Body of pancreas (tissue), 4 donors: ENCODE measurements at regions not wholly inside any gene's neighbourhood (a gene's known extent, or its start where the extent isn't known, plus 50 kb on each side); places are given as distances from the start of the nearest gene placed in this dataset.

Source experiments
- ATAC-seq: fragments of 150-250 bp; one replicate; pipeline ENCODE4 v1.9.1; 2016
- DNase-seq, 4 donors: peaks; one replicate each; pipeline ENCODE4 v3.0.0-alpha.2; 2019
- H3K27ac ChIP-seq, 4 donors: fragments of 200-600 bp; sonication (generic); 1 replicate in 3 of 4; 2 replicates in 1 of 4; pipeline versions ENCODE4 v1.5.1 to v1.6.1; 2016 to 2019; ENCODE audit warnings: mild to moderate bottlenecking in 1 of 4, mixed read lengths in 1 of 4, moderate library complexity in 1 of 4
- H3K27me3 ChIP-seq, 2 donors: fragments of 200-600 bp; sonication (generic); one replicate each; pipeline ENCODE4 v1.6.0; 2016; ENCODE audit warnings: mild to moderate bottlenecking in 1 of 2
- H3K36me3 ChIP-seq, 2 donors: fragments of 200-600 bp; sonication (generic); replicated peaks in 1 of 2; 2 replicates each; pipeline ENCODE4 v1.5.1; 2016; ENCODE audit warnings: low read depth in 2 of 2; ENCODE audit not compliant: insufficient read depth in 1 of 2
- H3K4me1 ChIP-seq: fragments of 200-600 bp; sonication (generic); one replicate; pipeline ENCODE4 v1.6.0; 2016
- H3K4me3 ChIP-seq, 2 donors: fragments of 200-600 bp; sonication (generic); 1 replicate in 1 of 2; 2 replicates in 1 of 2; pipeline ENCODE4 v1.5.1; 2016 to 2019
- H3K9me3 ChIP-seq, 3 donors: fragments of 200-600 bp; sonication (generic); 1 replicate in 2 of 3; 2 replicates in 1 of 3; pipeline ENCODE4 v1.5.1; 2016
- CTCF ChIP-seq, 7 experiments: fragments of 450-650 bp in 4 of 7; fragments of 200-600 bp in 3 of 7; sonication (generic) in 3 of 7; IDR thresholded peaks; one replicate each; pipeline ENCODE4 v1.5.1; 2016 to 2019; ENCODE audit warnings: antibody characterized with exemption in 7 of 7
- POLR2A ChIP-seq, 3 donors: fragments of 450-650 bp; IDR thresholded peaks; one replicate each; pipeline ENCODE4 v1.6.1; 2016; ENCODE audit warnings: antibody characterized with exemption in 3 of 3, mild to moderate bottlenecking in 2 of 3
- WGBS, 2 donors: methylation state at CpG; one replicate each; pipeline ENCODE4 v1.1.5; 2017; 5-methylcytosine and 5-hydroxymethylcytosine counted together
- intact Hi-C: fragments of 100-400 bp; cut with DNase I; formaldehyde crosslinking; loops from one replicate; pipeline ENCODE4 v1.15.1; 2023

GRCh38 chr10:129398711-129399141, 68.3 kb upstream of the MGMT start:
- ATAC-seq (no peak), DNase-seq (no peak)
- H3K27me3 ChIP-seq = peaks cover 0 to 6% of the 10 kb centered on the region in 2 donors
- intact Hi-C loops = no loop called here
- H3K4me3 ChIP-seq = no peak overlapping the region
- no peak for TF ChIP-seq POLR2A (IDR thresholded peaks at IDR 0.05)
- TF ChIP-seq CTCF (IDR thresholded peaks at IDR 0.05) = no peak
- H3K36me3 ChIP-seq = no peaks in the 10 kb centered on the region
- H3K9me3 ChIP-seq = no peaks in the 10 kb centered on the region
- 34 to 58% methylated on average over 2 of the region's 2 CpGs for WGBS, 2 donors
- no peaks in the 10 kb centered on the region for H3K4me1 ChIP-seq
- H3K27ac ChIP-seq = no peak overlapping the region

GRCh38 chr10:129400426-129400825, 66.6 kb upstream of the MGMT start:
- Histone ChIP-seq H3K27me3 (no peaks in the 10 kb centered on the region), H3K4me3 (no peak overlapping the region), H3K4me1 (no peaks in the 10 kb centered on the region), H3K9me3 (no peaks in the 10 kb centered on the region), H3K36me3 (no peaks in the 10 kb centered on the region), H3K27ac (no peak overlapping the region)
- 34 to 46% methylated on average over 5 of the region's 5 CpGs for WGBS, 2 donors
- ATAC-seq (no peak), DNase-seq (no peak)
- intact Hi-C loops = no loop called here
- no peak for TF ChIP-seq CTCF (IDR thresholded peaks at IDR 0.05)
- TF ChIP-seq POLR2A (IDR thresholded peaks at IDR 0.05) = no peak

DNA sequence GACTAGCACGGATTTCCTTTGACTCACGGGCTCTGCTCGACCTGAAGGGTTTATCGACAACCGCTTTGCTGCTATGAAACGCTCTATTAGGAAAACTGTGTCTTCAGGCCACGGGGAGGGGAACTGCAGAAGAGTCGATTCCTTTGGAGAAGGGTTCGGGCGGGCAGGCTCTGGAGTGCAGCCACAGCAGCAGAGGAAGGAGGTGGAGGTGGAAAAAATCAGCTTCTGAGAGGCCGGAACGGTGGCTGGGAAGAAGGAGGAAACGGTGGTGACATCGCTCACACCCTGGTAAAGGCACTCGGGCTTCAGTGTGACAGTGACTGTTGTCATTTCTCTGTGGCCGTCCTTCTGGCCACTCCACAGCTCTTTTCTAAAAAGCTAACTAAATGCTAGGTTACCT, 64.6 kb upstream of the MGMT start:
- DNase-seq = no peak
- ATAC-seq = no peak
- Histone ChIP-seq H3K4me3 (no peak overlapping the region), H3K9me3 (no peaks in the 10 kb centered on the region), H3K27ac (no peak overlapping the region), H3K4me1 (no peaks in the 10 kb centered on the region), H3K36me3 (no peaks in the 10 kb centered on the region), H3K27me3 (no peaks in the 10 kb centered on the region)
- TF ChIP-seq POLR2A (IDR thresholded peaks at IDR 0.05) = no peak
- no peak for TF ChIP-seq CTCF (IDR thresholded peaks at IDR 0.05)
- intact Hi-C loops = no loop called here
- WGBS, 2 donors = 76 to 80% methylated on average over 16 of the region's 16 CpGs

GRCh38 chr10:129404091-129404490, 63.0 kb upstream of the MGMT start:
- Histone ChIP-seq H3K4me1 (no peaks in the 10 kb centered on the region), H3K4me3 (no peak overlapping the region), H3K27ac (no peak overlapping the region), H3K27me3 (no peaks in the 10 kb centered on the region), H3K9me3 (no peaks in the 10 kb centered on the region), H3K36me3 (no peaks in the 10 kb centered on the region)
- no peak for ATAC-seq
- 90 to 91% methylated on average over 10 to 13 of the region's 13 CpGs for WGBS, 2 donors
- no peak for DNase-seq
- TF ChIP-seq POLR2A (IDR thresholded peaks at IDR 0.05) = no peak
- TF ChIP-seq CTCF (IDR thresholded peaks at IDR 0.05) = no peak
- intact Hi-C loops = no loop called here

DNA sequence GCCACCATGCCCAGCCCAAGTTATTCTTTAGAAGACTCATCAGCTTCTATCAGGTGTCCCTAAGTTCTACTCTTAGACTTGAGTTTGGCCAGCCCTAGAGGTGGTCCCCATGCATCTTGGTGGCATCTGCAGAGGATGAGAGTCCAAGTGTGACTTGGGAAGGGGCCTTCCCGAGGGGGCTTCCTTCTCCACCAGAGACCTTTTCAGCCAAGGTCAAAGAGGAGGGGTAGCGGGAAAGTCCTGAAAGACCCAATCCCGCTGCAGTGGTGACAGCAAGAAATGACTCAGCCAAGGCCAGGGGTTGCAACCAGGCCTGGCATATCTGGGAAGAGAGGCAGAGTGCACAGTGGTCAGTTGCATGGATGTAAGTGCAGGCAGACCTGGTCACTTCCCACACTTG, 61.7 kb upstream of the MGMT start:
- no peak for TF ChIP-seq POLR2A (IDR thresholded peaks at IDR 0.05)
- no peak for TF ChIP-seq CTCF (IDR thresholded peaks at IDR 0.05)
- Histone ChIP-seq H3K9me3 (no peaks in the 10 kb centered on the region), H3K4me1 (no peaks in the 10 kb centered on the region), H3K27ac (no peak overlapping the region), H3K4me3 (no peak overlapping the region), H3K27me3 (no peaks in the 10 kb centered on the region), H3K36me3 (no peaks in the 10 kb centered on the region)
- intact Hi-C loops = no loop called here
- WGBS, 2 donors = 73% methylated on average over 2 to 3 of the region's 3 CpGs
- no peak for DNase-seq
- ATAC-seq = no peak
